Activated naive CD8-positive, alpha-beta T cell treated with anti-CD3 and anti-CD28 coated beads for 36 hours (primary cell): ENCODE measurements at regions not wholly inside any gene's neighbourhood (a gene's known extent, or its start where the extent isn't known, plus 50 kb on each side); places are given as distances from the start of the nearest gene placed in this dataset.

Experiments used
- DNase-seq: peaks from one replicate; pipeline ENCODE4 v3.0.0; 2021
- H3K27ac Mint-ChIP-seq: one replicate; pipeline ENCODE4 v1.8.0; 2022; ENCODE audit warnings: mild to moderate bottlenecking, moderate library complexity, mixed read lengths
- H3K27me3 Mint-ChIP-seq: one replicate; pipeline ENCODE4 v1.8.0; 2022; ENCODE audit warnings: mild to moderate bottlenecking, mixed read lengths
- H3K36me3 Mint-ChIP-seq: one replicate; pipeline ENCODE4 v1.8.0; 2021; ENCODE audit warnings: mild to moderate bottlenecking, mixed read lengths
- H3K4me1 Mint-ChIP-seq: one replicate; pipeline ENCODE4 v1.8.0; 2021; ENCODE audit warnings: mixed read lengths
- H3K4me3 Mint-ChIP-seq: one replicate; pipeline ENCODE4 v1.8.0; 2022; ENCODE audit warnings: mild to moderate bottlenecking, moderate library complexity, mixed read lengths
- H3K9me3 Mint-ChIP-seq: one replicate; pipeline ENCODE4 v1.8.0; 2022; ENCODE audit warnings: mixed read lengths

DNA sequence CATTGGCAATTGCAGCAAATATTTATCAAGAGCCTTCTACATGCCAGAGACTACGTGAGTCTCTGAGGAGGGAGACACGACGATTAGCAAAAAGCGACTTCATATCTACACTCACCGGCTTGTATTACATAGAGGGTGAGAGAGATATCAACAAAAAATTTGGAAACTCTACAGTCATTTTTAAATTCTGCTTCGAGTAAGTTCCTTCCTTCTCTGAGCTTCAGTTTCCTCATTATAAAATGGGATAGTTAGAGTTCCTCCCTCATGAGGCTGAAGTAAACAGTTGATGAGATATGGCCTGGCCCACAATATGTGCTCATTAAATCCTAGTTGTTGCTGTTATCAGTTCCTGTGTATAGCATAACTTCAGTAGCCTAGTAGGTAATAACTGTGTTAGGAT lies 64.1 kb upstream of the SIRPA start:
- no peak overlapping the region for H3K27ac Mint-ChIP-seq
- H3K9me3 Mint-ChIP-seq = no peaks in the 10 kb centered on the region
- H3K4me1 Mint-ChIP-seq = no peaks in the 10 kb centered on the region
- H3K27me3 Mint-ChIP-seq = peaks cover 7% of the 10 kb centered on the region
- DNase-seq = no peak
- H3K4me3 Mint-ChIP-seq = no peak overlapping the region
- H3K36me3 Mint-ChIP-seq = no peaks in the 10 kb centered on the region

DNA sequence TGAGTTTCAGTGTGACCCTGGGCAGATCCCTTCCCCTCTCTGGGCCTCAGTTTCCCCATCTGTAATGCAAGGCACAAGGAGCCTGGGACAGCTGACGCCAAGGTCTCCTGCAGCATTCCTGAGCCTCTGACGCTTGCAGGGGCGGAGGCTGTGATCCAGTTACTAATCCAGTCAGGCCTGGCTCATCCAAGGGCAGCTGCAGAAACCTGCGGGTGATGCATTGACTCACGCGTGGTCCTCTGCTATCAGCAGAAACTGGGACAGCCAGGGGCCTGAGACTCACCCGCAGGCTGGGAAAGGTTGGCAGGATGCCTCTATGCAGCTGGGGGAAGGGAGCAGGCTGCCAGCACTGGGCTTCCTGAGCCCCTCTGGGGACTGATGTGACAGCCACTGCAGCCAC lies 65.0 kb upstream of the SIRPA start:
- DNase-seq = no peak
- Mint-ChIP-seq H3K27me3 (peaks cover 7% of the 10 kb centered on the region), H3K4me1 (no peaks in the 10 kb centered on the region), H3K36me3 (no peaks in the 10 kb centered on the region), H3K27ac (no peak overlapping the region), H3K4me3 (no peak overlapping the region), H3K9me3 (no peaks in the 10 kb centered on the region)

- no peaks in the 10 kb centered on the region for H3K9me3 Mint-ChIP-seq
- DNase-seq = no peak
- H3K36me3 Mint-ChIP-seq = no peaks in the 10 kb centered on the region
- H3K4me1 Mint-ChIP-seq = no peaks in the 10 kb centered on the region
- peaks cover 7% of the 10 kb centered on the region for H3K27me3 Mint-ChIP-seq
- no peak overlapping the region for H3K27ac Mint-ChIP-seq
- no peak overlapping the region for H3K4me3 Mint-ChIP-seq
Measured at GRCh38 chr20:1829531-1829930, 65.7 kb upstream of the SIRPA start.

DNA sequence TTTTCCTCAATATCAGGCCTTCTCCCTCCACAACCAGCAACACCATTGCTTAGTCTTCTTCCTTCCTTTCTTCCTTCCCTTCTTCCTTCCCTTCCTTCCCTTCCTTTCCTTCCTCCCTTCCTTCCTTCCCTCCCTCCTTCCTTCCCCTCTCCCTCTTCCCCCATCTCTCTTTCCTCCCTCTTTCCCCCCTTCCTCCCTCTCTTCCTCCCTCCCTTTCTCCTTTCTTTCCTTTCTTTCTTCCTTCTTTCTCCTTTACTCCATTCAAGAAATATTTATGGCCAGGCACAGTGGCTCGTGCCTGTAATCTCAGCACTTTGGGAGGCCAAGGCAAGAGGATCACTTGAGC lies 66.4 kb upstream of the SIRPA start:
- Mint-ChIP-seq H3K36me3 (no peaks in the 10 kb centered on the region), H3K4me3 (no peak overlapping the region), H3K9me3 (peaks cover 5% of the 10 kb centered on the region), H3K27me3 (peaks cover 7% of the 10 kb centered on the region), H3K27ac (no peak overlapping the region), H3K4me1 (no peaks in the 10 kb centered on the region)
- no peak for DNase-seq

DNA sequence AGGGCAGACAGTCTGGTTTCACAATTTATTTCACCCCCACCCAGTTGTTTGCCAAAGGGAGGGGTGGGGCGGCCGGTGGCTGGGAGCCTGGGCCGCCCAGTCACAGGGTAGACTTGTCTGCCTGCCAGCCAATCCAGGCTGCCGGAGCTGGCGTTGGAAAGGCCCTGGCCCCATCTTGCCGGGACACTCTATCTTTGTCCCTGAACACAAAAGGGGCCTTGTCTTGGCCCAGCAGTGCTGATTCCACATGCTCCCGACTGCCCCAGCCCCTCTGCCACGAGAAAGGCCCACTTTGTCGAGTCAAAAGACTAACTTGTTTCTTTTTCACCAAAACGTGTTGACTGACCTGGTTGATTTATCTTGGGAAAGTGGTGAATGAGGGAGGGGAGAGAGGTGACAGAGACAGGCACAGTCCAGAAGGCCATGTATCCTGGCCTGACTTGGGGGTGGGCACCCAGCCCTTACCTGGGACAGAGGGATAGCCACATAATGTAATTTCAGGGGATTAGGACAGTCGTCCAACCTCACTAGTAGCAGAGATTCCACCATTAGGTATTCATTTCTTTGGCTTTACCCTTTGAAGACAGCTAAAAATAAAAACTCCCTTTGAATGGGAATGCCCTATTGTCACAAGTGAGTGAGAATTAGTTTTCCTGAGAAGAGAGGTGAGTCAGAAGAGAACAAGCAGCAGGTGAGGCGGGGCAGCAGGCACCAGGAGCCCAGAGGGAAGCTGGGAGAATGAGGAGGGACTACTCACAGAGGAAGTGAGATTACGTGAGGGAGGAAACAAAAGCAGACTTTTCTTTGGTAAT lies 67.0 kb upstream of the SIRPA start:
- Mint-ChIP-seq H3K36me3 (peaks cover 1% of the 10 kb centered on the region), H3K4me3 (no peak overlapping the region), H3K9me3 (peaks cover 8% of the 10 kb centered on the region), H3K27ac (no peak overlapping the region), H3K4me1 (no peaks in the 10 kb centered on the region), H3K27me3 (peaks cover 7% of the 10 kb centered on the region)
- no peak for DNase-seq

GRCh38 chr20:1827510-1827973 lies 67.7 kb upstream of the SIRPA start:
- H3K4me1 Mint-ChIP-seq = no peaks in the 10 kb centered on the region
- H3K36me3 Mint-ChIP-seq = peaks cover 1% of the 10 kb centered on the region
- peaks cover 9% of the 10 kb centered on the region for H3K9me3 Mint-ChIP-seq
- peaks cover 7% of the 10 kb centered on the region for H3K27me3 Mint-ChIP-seq
- no peak for DNase-seq
- no peak overlapping the region for H3K27ac Mint-ChIP-seq
- H3K4me3 Mint-ChIP-seq = no peak overlapping the region

DNA sequence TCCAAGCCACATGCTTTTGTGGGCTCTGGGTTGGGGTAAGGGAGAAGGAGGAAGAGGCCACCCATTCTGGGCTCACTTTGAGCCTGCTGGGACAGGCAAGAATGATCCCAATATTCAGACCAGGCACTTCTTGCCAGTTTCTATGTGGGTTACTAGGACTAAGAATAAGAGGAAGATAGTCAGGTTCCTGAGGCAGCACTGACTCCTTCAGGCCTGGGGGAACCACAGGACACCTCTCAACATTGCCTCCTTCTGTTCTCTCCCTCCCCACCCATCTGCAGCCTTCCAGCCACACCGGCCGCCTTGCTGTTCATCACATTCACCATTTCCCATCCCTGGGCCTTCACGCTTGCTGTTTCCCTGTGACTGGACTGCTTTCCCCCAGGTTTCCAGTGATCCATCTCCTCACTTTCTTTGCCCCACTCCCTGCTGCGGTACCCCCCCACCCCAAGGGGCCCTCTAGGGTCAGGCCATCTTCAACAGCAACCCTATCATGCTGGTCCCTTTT lies 69.2 kb upstream of the SIRPA start:
- Mint-ChIP-seq H3K27me3 (peaks cover 11% of the 10 kb centered on the region), H3K4me1 (no peaks in the 10 kb centered on the region), H3K27ac (no peak overlapping the region), H3K9me3 (peaks cover 17% of the 10 kb centered on the region), H3K36me3 (peaks cover 5% of the 10 kb centered on the region), H3K4me3 (no peak overlapping the region)
- DNase-seq = no peak

DNA sequence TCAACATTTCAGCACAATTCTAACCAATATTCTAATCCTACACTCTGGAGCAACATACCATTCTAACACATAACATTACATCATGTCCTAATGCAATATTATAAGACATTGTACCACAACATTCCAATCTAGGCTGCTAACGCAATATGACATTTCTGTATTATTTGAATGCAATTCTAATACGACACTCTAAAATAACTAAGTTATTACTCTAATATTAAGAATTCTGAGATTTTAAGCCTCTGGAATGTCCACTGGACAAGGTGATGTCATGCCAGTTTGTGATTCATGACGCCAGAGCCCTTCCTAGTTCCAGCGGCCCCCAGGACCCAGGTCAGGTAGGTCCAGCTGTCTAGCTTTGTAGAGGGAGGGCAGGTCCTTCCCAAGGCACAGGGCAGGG lies 69.7 kb upstream of the SIRPA start:
- Mint-ChIP-seq H3K27me3 (peaks cover 12% of the 10 kb centered on the region), H3K4me3 (no peak overlapping the region), H3K9me3 (peaks cover 17% of the 10 kb centered on the region), H3K27ac (no peak overlapping the region), H3K36me3 (peaks cover 5% of the 10 kb centered on the region), H3K4me1 (no peaks in the 10 kb centered on the region)
- no peak for DNase-seq

- Mint-ChIP-seq H3K9me3 (peaks cover 17% of the 10 kb centered on the region), H3K4me3 (no peak overlapping the region), H3K27ac (no peak overlapping the region), H3K27me3 (peaks cover 18% of the 10 kb centered on the region), H3K36me3 (peaks cover 5% of the 10 kb centered on the region), H3K4me1 (no peaks in the 10 kb centered on the region)
- DNase-seq = no peak
Measured at GRCh38 chr20:1824834-1825233, 70.4 kb upstream of the SIRPA start.

- Mint-ChIP-seq H3K27ac (no peak overlapping the region), H3K4me3 (no peak overlapping the region), H3K4me1 (no peaks in the 10 kb centered on the region), H3K9me3 (peaks cover 17% of the 10 kb centered on the region), H3K27me3 (peaks cover 20% of the 10 kb centered on the region), H3K36me3 (peaks cover 5% of the 10 kb centered on the region)
- no peak for DNase-seq
Measured at GRCh38 chr20:1824181-1824580, 71.0 kb upstream of the SIRPA start.

GRCh38 chr20:1823450-1823844 lies 71.8 kb upstream of the SIRPA start:
- H3K4me1 Mint-ChIP-seq = no peaks in the 10 kb centered on the region
- no peak overlapping the region for H3K4me3 Mint-ChIP-seq
- no peak overlapping the region for H3K27ac Mint-ChIP-seq
- H3K27me3 Mint-ChIP-seq = peaks cover 27% of the 10 kb centered on the region
- H3K9me3 Mint-ChIP-seq = peaks cover 17% of the 10 kb centered on the region
- peaks cover 5% of the 10 kb centered on the region for H3K36me3 Mint-ChIP-seq
- DNase-seq = no peak

GRCh38 chr20:1822564-1823449 lies 72.4 kb upstream of the SIRPA start:
- peaks cover 4% of the 10 kb centered on the region for H3K4me1 Mint-ChIP-seq
- no peak overlapping the region for H3K4me3 Mint-ChIP-seq
- H3K27ac Mint-ChIP-seq = no peak overlapping the region
- peaks cover 5% of the 10 kb centered on the region for H3K36me3 Mint-ChIP-seq
- H3K27me3 Mint-ChIP-seq = peaks cover 34% of the 10 kb centered on the region
- DNase-seq = no peak
- peaks cover 17% of the 10 kb centered on the region for H3K9me3 Mint-ChIP-seq

- peaks cover 17% of the 10 kb centered on the region for H3K4me1 Mint-ChIP-seq
- peaks cover 56% of the 10 kb centered on the region for H3K27me3 Mint-ChIP-seq
- DNase-seq = no peak
- no peak overlapping the region for H3K27ac Mint-ChIP-seq
- no peak overlapping the region for H3K4me3 Mint-ChIP-seq
- H3K36me3 Mint-ChIP-seq = peaks cover 5% of the 10 kb centered on the region
- peaks cover 17% of the 10 kb centered on the region for H3K9me3 Mint-ChIP-seq
Measured at GRCh38 chr20:1820138-1821079, 74.8 kb upstream of the SIRPA start.

DNA sequence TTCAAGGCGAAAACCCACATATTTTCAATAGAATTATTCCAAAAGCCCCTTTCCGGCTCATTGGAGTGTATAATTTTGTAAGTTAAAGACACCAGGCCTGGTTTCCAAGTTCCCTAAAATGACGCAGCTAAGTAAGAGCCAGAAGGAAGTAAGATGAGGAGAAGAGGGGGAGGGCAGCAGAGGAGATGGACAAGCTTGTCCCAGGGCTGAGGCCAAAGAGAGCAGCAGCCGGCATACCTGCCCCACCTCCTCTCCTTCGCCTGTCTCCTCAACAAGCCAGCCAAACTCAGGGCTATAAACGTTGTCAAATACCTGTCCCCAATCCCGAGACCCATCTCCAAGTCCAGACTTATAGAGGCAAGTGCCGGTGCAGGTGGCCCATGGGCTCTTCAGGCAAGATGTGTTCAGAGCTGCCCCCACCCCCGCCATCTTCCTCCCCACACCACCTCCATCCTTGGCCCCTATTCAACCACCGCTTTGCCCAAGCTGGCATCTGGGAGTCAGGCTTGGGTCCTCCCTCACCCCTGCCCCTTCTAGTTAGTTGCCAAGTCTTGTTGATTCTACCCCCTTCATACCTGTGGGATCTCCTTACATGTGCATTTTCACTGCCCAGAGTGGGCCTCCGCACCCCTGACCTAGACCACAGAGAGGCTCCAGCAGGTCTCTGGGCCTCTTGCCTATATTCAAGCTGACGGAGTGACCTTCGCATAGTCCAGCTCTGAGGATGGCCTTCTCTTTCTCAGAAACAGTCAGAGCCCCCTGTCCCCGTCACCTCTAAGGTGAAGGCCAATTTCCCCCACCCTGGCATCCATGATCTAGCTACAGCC lies 75.7 kb upstream of the SIRPA start:
- Mint-ChIP-seq H3K27ac (no peak overlapping the region), H3K36me3 (peaks cover 5% of the 10 kb centered on the region), H3K4me3 (no peak overlapping the region), H3K27me3 (peaks cover 60% of the 10 kb centered on the region), H3K4me1 (peaks cover 17% of the 10 kb centered on the region), H3K9me3 (peaks cover 17% of the 10 kb centered on the region)
- DNase-seq = no peak
